Uterus (tissue), 2 donors: ENCODE measurements at regions not wholly inside any gene's neighbourhood (a gene's known extent, or its start where the extent isn't known, plus 50 kb on each side); places are given as distances from the start of the nearest gene placed in this dataset.

Experiments used
- POLR2A ChIP-seq, 2 donors: fragments of 450-650 bp; IDR thresholded peaks; one replicate each; pipeline ENCODE4 v1.6.1; 2016; ENCODE audit warnings: antibody characterized with exemption in 2 of 2, mild to moderate bottlenecking in 1 of 2, moderate library complexity in 1 of 2
- TF ChIP-seq, protein P1 (sequence below), 4 experiments: fragments of 200-600 bp in 2 of 4; fragments of 450-650 bp in 2 of 4; sonication (generic) in 2 of 4; IDR thresholded peaks; one replicate each; pipeline ENCODE4 v1.5.1; 2016 to 2019; ENCODE audit warnings: antibody characterized with exemption in 4 of 4, mild to moderate bottlenecking in 2 of 4, moderate library complexity in 1 of 4

DNA sequence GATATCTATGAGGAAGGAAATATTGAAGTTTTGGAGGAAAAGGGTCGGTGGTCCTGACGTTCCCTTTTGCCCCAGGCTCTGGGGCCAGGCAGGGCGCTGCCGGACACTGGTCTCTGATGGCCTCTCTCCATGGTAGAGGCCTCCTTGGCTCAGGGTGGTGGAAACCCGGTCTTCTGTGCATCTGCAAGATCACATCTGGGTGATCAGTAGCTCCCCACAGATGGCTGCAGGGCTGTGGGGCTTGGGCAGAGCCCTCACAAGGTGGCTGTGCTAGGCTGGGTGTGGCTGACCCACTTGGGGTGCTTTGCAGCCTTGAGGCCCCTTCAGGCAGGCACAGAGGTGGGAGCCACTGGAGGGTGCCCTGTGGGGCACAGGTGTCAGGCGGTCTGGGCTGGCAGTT is 53.9 kb upstream of the RNU6ATAC start:
- TF ChIP-seq, protein P1, sequence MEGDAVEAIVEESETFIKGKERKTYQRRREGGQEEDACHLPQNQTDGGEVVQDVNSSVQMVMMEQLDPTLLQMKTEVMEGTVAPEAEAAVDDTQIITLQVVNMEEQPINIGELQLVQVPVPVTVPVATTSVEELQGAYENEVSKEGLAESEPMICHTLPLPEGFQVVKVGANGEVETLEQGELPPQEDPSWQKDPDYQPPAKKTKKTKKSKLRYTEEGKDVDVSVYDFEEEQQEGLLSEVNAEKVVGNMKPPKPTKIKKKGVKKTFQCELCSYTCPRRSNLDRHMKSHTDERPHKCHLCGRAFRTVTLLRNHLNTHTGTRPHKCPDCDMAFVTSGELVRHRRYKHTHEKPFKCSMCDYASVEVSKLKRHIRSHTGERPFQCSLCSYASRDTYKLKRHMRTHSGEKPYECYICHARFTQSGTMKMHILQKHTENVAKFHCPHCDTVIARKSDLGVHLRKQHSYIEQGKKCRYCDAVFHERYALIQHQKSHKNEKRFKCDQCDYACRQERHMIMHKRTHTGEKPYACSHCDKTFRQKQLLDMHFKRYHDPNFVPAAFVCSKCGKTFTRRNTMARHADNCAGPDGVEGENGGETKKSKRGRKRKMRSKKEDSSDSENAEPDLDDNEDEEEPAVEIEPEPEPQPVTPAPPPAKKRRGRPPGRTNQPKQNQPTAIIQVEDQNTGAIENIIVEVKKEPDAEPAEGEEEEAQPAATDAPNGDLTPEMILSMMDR (IDR thresholded peaks at IDR 0.05), result no peak
- no peak for TF ChIP-seq POLR2A (IDR thresholded peaks at IDR 0.05)
